ENCODE measurements at regions not wholly inside any gene's neighbourhood (a gene's known extent, or its start where the extent isn't known, plus 50 kb on each side); places are given as distances from the start of the nearest gene placed in this dataset.

DNA sequence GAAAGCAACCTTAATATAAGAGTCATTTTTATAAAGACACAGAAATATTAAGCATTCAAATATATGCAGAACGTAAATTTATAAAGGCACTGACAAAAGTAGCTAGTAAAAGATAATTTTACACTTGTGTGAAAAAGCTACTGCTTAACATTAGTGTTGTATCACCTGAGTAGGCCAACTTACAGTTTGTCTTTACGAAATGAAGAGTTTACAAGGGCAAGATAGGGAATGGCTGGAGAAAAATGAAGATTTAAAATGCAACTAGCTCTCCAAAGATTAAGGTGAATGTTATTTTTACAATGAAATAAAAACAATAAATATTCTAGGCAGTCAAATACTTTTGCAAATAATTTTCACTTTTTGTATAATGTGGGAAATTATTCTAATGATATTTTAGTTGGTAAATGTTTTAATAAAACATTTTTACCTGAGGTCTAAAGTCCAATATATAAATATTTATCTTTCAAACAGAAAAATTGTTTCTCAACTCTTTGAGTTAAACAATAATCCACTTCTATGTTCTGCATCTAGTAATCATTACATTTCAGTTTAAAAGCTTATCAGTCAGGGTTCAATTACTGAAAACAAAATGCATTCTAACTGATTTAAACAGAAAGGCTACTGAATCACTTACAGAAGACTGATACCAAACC is 382.6 kb downstream of the IPMK start:
- H3K27me3 Mint-ChIP-seq, result no peaks in the 10 kb centered on the region
- no peaks in the 10 kb centered on the region for H3K4me1 Mint-ChIP-seq (ENCODE audit: low read depth)
- CTCF ChIA-PET, result no interaction called here
- no peak overlapping the region for H3K4me3 Mint-ChIP-seq
- TF ChIP-seq, protein P1, sequence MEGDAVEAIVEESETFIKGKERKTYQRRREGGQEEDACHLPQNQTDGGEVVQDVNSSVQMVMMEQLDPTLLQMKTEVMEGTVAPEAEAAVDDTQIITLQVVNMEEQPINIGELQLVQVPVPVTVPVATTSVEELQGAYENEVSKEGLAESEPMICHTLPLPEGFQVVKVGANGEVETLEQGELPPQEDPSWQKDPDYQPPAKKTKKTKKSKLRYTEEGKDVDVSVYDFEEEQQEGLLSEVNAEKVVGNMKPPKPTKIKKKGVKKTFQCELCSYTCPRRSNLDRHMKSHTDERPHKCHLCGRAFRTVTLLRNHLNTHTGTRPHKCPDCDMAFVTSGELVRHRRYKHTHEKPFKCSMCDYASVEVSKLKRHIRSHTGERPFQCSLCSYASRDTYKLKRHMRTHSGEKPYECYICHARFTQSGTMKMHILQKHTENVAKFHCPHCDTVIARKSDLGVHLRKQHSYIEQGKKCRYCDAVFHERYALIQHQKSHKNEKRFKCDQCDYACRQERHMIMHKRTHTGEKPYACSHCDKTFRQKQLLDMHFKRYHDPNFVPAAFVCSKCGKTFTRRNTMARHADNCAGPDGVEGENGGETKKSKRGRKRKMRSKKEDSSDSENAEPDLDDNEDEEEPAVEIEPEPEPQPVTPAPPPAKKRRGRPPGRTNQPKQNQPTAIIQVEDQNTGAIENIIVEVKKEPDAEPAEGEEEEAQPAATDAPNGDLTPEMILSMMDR (IDR thresholded peaks at IDR 0.05), result no peak
- no peak overlapping the region for H3K27ac Mint-ChIP-seq
- no peaks in the 10 kb centered on the region for H3K36me3 Mint-ChIP-seq (ENCODE audit: low read depth)
- POLR2A ChIA-PET, result no interaction called here
- DNase-seq, result no peak
- intact Hi-C loops (cut with micrococcal nuclease), result no loop called here
- ATAC-seq, result no peak
- H3K9me3 Mint-ChIP-seq, result peaks cover 5% of the 10 kb centered on the region

DNA sequence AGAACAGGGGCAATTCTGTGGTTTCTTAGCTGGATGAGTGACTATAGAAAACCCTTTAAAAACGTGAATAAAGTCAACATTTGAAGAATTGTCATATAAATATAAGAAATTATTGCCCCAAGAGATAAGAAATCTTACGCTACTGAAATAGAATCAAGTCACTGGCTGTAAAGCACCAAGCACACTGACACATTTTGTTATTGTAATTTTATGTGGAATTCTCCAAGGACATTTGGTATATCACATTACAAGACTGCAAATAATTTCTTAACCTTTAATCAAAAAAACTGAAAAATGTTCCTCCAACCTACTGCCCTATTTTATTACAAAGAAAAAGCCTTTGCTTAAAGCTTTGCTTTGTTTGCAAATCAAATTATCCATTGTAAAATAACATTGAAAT is 383.3 kb downstream of the IPMK start:
- Mint-ChIP-seq H3K27ac (no peak overlapping the region), H3K4me1 (ENCODE audit: low read depth) (no peaks in the 10 kb centered on the region), H3K36me3 (ENCODE audit: low read depth) (no peaks in the 10 kb centered on the region), H3K9me3 (peaks cover 5% of the 10 kb centered on the region), H3K4me3 (no peak overlapping the region), H3K27me3 (no peaks in the 10 kb centered on the region)
- no peak for ATAC-seq
- CTCF ChIA-PET, result no interaction called here
- no peak for DNase-seq
- TF ChIP-seq, protein P1 (IDR thresholded peaks at IDR 0.05), result no peak
- POLR2A ChIA-PET, result no interaction called here
- intact Hi-C loops (cut with micrococcal nuclease), result no loop called here

DNA sequence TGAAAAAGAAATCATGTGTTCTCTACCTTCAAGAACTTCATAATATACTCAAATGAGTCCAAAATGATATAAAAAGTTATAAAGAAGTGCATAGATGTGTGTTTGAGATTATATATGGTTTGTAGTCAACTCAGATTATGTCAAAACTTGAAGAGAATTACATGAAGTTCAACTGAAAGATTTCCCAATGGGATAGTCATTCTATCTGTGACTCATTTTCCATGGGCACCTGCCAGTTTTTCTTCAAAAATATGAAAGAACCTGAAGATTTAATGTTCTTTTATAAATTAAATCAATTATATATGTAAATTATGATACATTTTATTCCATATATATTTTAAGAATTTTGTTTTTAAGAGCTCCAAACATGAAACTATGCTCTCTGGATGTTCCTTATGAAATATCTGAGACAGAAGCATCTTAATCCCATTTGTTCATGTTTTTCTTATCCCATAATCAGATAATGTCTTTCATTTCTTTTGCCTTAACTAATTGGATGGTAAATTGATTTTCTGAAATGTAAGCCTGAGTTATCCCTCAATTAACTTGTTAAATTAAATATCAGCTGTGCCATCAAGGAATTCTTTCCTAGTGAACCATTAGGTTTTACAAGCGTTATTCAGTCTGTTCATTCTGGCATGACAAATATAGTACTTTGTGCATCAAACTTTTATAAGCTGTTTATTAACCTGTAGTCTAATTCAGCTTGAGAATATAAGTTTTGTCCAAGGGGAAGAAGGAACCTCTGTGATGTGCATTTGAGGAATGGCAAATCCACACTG is 387.1 kb downstream of the IPMK start:
- ChIA-PET POLR2A (no interaction called here), CTCF (no interaction called here)
- no peak for DNase-seq
- no peaks in the 10 kb centered on the region for H3K4me1 Mint-ChIP-seq (ENCODE audit: low read depth)
- no peak overlapping the region for H3K27ac Mint-ChIP-seq
- H3K4me3 Mint-ChIP-seq, result no peak overlapping the region
- H3K27me3 Mint-ChIP-seq, result no peaks in the 10 kb centered on the region
- TF ChIP-seq, protein P1 (IDR thresholded peaks at IDR 0.05), result no peak
- no peak for ATAC-seq
- peaks cover 2% of the 10 kb centered on the region for H3K9me3 Mint-ChIP-seq
- intact Hi-C loops (cut with micrococcal nuclease), result no loop called here
- H3K36me3 Mint-ChIP-seq (ENCODE audit: low read depth), result no peaks in the 10 kb centered on the region

DNA sequence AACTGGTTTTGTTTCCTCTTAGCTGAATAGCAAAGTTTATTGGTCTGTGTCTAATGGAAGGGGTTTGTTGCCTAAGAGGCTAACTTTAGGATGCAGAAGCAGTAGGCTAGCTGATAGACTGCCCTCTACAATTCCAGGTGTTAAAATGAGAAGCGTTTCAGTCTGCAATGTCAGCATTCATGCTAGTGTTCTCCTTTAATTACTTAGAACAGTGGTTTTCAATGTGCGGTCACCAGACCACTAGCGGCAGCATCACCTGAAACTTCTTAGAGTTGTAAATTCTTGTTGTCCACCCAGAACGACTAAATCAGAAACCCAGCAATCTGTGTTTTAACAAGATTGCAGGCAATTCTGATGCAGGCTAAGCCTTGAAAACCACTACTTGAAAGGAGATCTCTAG is 392.9 kb downstream of the IPMK start:
- no peaks in the 10 kb centered on the region for H3K27me3 Mint-ChIP-seq
- DNase-seq (no peak), ATAC-seq (no peak)
- H3K4me1 Mint-ChIP-seq (ENCODE audit: low read depth), result no peaks in the 10 kb centered on the region
- H3K27ac Mint-ChIP-seq, result no peak overlapping the region
- TF ChIP-seq, protein P1 (IDR thresholded peaks at IDR 0.05), result no peak
- ChIA-PET CTCF (no interaction called here), POLR2A (no interaction called here)
- no peaks in the 10 kb centered on the region for H3K36me3 Mint-ChIP-seq (ENCODE audit: low read depth)
- H3K4me3 Mint-ChIP-seq, result no peak overlapping the region
- peaks cover 3% of the 10 kb centered on the region for H3K9me3 Mint-ChIP-seq
- intact Hi-C loops (cut with micrococcal nuclease), result no loop called here

DNA sequence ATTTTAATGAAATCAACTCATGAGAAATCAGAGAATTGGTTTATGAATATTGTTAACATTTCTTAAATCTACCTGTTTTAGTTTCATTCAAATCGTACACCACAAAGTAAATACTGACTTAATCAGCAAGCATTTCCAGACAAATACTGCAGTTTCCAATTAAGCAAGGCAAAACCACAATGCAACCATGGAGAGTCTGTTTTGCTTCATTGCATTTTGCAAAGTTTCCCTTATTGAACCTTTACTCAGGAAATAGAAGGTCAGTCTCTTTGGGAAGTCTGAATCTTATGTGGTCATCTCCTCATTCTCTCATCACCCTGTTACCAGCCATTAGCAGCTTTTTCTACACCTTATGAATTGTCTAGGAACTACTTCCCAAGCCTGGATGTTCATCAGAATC is 400.5 kb downstream of the IPMK start:
- H3K36me3 Mint-ChIP-seq (ENCODE audit: low read depth), result no peaks in the 10 kb centered on the region
- ChIA-PET CTCF (no interaction called here), POLR2A (no interaction called here)
- TF ChIP-seq, protein P1 (IDR thresholded peaks at IDR 0.05), result no peak
- DNase-seq (no peak), ATAC-seq (no peak)
- no peaks in the 10 kb centered on the region for H3K4me1 Mint-ChIP-seq (ENCODE audit: low read depth)
- H3K27ac Mint-ChIP-seq, result no peak overlapping the region
- intact Hi-C loops (cut with micrococcal nuclease), result no loop called here
- H3K9me3 Mint-ChIP-seq, result peaks cover 6% of the 10 kb centered on the region
- H3K4me3 Mint-ChIP-seq, result no peak overlapping the region
- no peaks in the 10 kb centered on the region for H3K27me3 Mint-ChIP-seq

All from activated CD8-positive, alpha-beta T cell treated with anti-CD3 and anti-CD28 coated beads for 36 hours (primary cell).